SU-DHL-6 (cell line): ENCODE measurements at regions not wholly inside any gene's neighbourhood (a gene's known extent, or its start where the extent isn't known, plus 50 kb on each side); places are given as distances from the start of the nearest gene placed in this dataset.

Experiments
- H2AFZ ChIP-seq: fragments of 200-600 bp; sonication (generic); 2 replicates; pipeline ENCODE4 v1.6.1; 2014; ENCODE audit warnings: low read depth, mild to moderate bottlenecking, moderate library complexity, mixed read lengths, antibody characterized with exemption, low read length; ENCODE audit not compliant: severe bottlenecking
- H3F3A ChIP-seq: fragments of 200-600 bp; shearing (Covaris generic); 2 replicates; pipeline ENCODE4 v1.6.0; 2016; ENCODE audit warnings: antibody characterized with exemption, mild to moderate bottlenecking; ENCODE audit not compliant: insufficient read depth
- H3K27ac ChIP-seq: fragments of 200-600 bp; sonication (generic); 2 replicates; pipeline ENCODE4 v1.5.1; 2016; ENCODE audit warnings: low read depth, mild to moderate bottlenecking, low read length, moderate library complexity, mixed read lengths
- H3K27me3 ChIP-seq: fragments of 200-600 bp; sonication (generic), shearing (Covaris generic); 2 replicates; pipeline ENCODE4 v1.6.0; 2014; ENCODE audit warnings: mild to moderate bottlenecking, low read length
- H3K36me3 ChIP-seq: fragments of 200-600 bp; sonication (generic); 2 replicates; pipeline ENCODE4 v1.6.1; 2014; ENCODE audit warnings: mild to moderate bottlenecking, low read length, mixed read lengths
- H3K4me2 ChIP-seq: fragments of 300-600, 200-600 bp; shearing (Covaris generic), sonication (generic); 2 replicates; pipeline ENCODE4 v1.6.0; 2014; ENCODE audit warnings: low read length, low read depth, mild to moderate bottlenecking; ENCODE audit not compliant: poor library complexity, severe bottlenecking
- H3K4me3 ChIP-seq: fragments of 200-600 bp; sonication (generic); 2 replicates; pipeline ENCODE4 v1.5.1; 2014; ENCODE audit warnings: antibody characterized with exemption, low read length, mild to moderate bottlenecking, mixed read lengths; ENCODE audit not compliant: insufficient read depth, poor library complexity, severe bottlenecking
- H3K79me2 ChIP-seq: fragments of 200-600 bp; sonication (generic); 2 replicates; pipeline ENCODE4 v1.6.1; 2014; ENCODE audit warnings: mild to moderate bottlenecking, low read length, moderate library complexity; ENCODE audit not compliant: insufficient read depth
- H3K9ac ChIP-seq: fragments of 200-600 bp; sonication (generic); 2 replicates; pipeline ENCODE4 v1.7.0; 2014; ENCODE audit warnings: mild to moderate bottlenecking, low read length
- H3K9me2 ChIP-seq: fragments of 200-600 bp; sonication (generic); replicated peaks from 2 replicates; pipeline ENCODE4 v1.6.1; 2014; ENCODE audit warnings: low read length; ENCODE audit not compliant: insufficient read depth
- H3K9me3 ChIP-seq: fragments of 200-600 bp; sonication (generic); 2 replicates; pipeline ENCODE4 v1.6.1; 2014; ENCODE audit warnings: low read length, mixed read lengths; ENCODE audit not compliant: insufficient read depth
- H4K20me1 ChIP-seq: fragments of 200-600 bp; sonication (generic); 2 replicates; pipeline ENCODE4 v1.6.1; 2014; ENCODE audit warnings: low read depth, mild to moderate bottlenecking, antibody characterized with exemption, low read length, moderate library complexity, mixed read lengths
- CTCF ChIP-seq: fragments of 200-600 bp; sonication (generic); IDR thresholded peaks from one replicate; pipeline ENCODE4 v1.5.1; 2017; ENCODE audit warnings: antibody characterized with exemption, mild to moderate bottlenecking, low read length, moderate library complexity; ENCODE audit not compliant: insufficient read depth, poor library complexity, severe bottlenecking
- EZH2phosphoT487 ChIP-seq: fragments of 200-600 bp; sonication (generic), shearing (Covaris generic); conservative IDR thresholded peaks from 2 replicates; pipeline ENCODE4 v1.6.1; 2018; ENCODE audit warnings: mild to moderate bottlenecking, antibody characterized with exemption, low read length, moderate library complexity, mixed read lengths

DNA sequence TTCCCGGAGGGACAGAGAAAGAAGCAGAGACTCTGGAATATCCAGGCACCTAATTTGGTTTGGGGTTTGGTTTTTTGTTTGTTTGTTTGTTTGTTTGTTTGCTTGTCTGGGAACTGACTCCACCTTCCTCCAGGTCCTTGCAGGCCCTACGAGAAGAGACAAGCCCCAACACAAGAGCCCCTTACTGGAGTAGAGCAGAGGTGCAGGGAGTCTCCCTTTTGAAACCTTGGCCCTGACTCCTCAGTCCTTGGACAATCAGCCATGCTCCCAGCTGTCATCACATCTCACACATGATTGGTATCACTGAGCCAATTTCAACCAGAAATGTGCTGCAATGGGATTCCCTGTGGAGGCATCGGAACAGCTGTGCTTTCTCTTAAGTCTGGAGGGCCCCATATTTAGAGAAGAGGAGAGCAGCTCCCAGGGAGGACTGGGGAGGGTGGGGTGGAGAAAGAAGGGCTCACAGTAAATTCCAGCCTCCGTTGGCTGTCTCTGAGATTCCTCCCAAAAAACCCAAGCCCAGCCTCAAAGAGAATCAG is 279.9 kb upstream of the NCKAP5 start:
- Histone ChIP-seq H3K4me2 (no peak overlapping the region), H4K20me1 (no peaks in the 10 kb centered on the region), H3K4me3 (no peak overlapping the region), H3K36me3 (no peaks in the 10 kb centered on the region), H2AFZ (no peak overlapping the region), H3K27ac (no peak overlapping the region), H3K9me2 (no peaks in the 10 kb centered on the region), H3K79me2 (no peaks in the 10 kb centered on the region), H3K9ac (no peak overlapping the region), H3F3A (no peaks in the 10 kb centered on the region), H3K9me3 (no peaks in the 10 kb centered on the region), H3K27me3 (no peaks in the 10 kb centered on the region)
- TF ChIP-seq CTCF (no peak), EZH2phosphoT487 (no peak)

GRCh38 chr2:133849341-133849740 is 281.1 kb upstream of the NCKAP5 start:
- no peaks in the 10 kb centered on the region for H3F3A ChIP-seq
- no peak overlapping the region for H2AFZ ChIP-seq
- no peaks in the 10 kb centered on the region for H3K27me3 ChIP-seq
- no peaks in the 10 kb centered on the region for H4K20me1 ChIP-seq
- no peaks in the 10 kb centered on the region for H3K9me3 ChIP-seq
- H3K4me3 ChIP-seq, result no peak overlapping the region
- H3K9ac ChIP-seq, result no peak overlapping the region
- no peak overlapping the region for H3K4me2 ChIP-seq
- H3K36me3 ChIP-seq, result no peaks in the 10 kb centered on the region
- no peaks in the 10 kb centered on the region for H3K9me2 ChIP-seq
- H3K27ac ChIP-seq, result no peak overlapping the region
- no peaks in the 10 kb centered on the region for H3K79me2 ChIP-seq
- TF ChIP-seq EZH2phosphoT487, result no peak

- no peak overlapping the region for H3K9ac ChIP-seq
- no peaks in the 10 kb centered on the region for H4K20me1 ChIP-seq
- no peak overlapping the region for H3K27ac ChIP-seq
- no peak overlapping the region for H3K4me3 ChIP-seq
- no peak overlapping the region for H3K4me2 ChIP-seq
- no peaks in the 10 kb centered on the region for H3F3A ChIP-seq
- no peak overlapping the region for H2AFZ ChIP-seq
- no peaks in the 10 kb centered on the region for H3K79me2 ChIP-seq
- no peaks in the 10 kb centered on the region for H3K36me3 ChIP-seq
- no peaks in the 10 kb centered on the region for H3K9me3 ChIP-seq
- no peaks in the 10 kb centered on the region for H3K27me3 ChIP-seq
- no peaks in the 10 kb centered on the region for H3K9me2 ChIP-seq
- TF ChIP-seq CTCF (no peak), EZH2phosphoT487 (no peak)
Measured at GRCh38 chr2:133854603-133855200, 286.4 kb upstream of the NCKAP5 start.

DNA sequence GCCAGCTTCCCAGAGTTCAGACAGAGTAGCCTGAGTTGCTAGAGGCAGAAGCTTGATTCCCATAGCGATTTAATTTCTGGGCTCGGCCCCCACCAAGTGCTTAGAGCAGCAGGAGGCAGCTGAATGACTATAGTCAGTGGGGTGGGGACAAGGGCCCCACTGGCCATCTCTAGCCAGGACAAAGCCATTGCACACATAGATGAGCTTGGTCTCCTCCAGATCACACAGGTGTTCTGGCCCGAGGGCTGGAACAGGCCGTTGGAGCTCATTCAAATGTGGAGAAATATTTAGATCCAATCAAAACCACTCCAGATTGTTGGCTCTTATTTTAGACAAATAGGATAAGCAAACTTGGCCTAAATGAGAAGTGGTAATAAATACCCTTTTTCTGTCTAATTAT is 287.3 kb upstream of the NCKAP5 start:
- TF ChIP-seq CTCF (no peak), EZH2phosphoT487 (no peak)
- Histone ChIP-seq H2AFZ (no peak overlapping the region), H3K4me3 (no peak overlapping the region), H4K20me1 (no peaks in the 10 kb centered on the region), H3K27ac (no peak overlapping the region), H3K36me3 (no peaks in the 10 kb centered on the region), H3F3A (no peaks in the 10 kb centered on the region), H3K9me2 (no peaks in the 10 kb centered on the region), H3K9ac (no peak overlapping the region), H3K79me2 (no peaks in the 10 kb centered on the region), H3K27me3 (no peaks in the 10 kb centered on the region), H3K9me3 (no peaks in the 10 kb centered on the region), H3K4me2 (no peak overlapping the region)
